ENCODE measurements at regions not wholly inside any gene's neighbourhood (a gene's known extent, or its start where the extent isn't known, plus 50 kb on each side); places are given as distances from the start of the nearest gene placed in this dataset.

GRCh38 chr4:24114919-24115500 is 225.2 kb upstream of the PPARGC1A start:
- TF ChIP-seq CTCF (conservative IDR thresholded peaks at IDR 0.05; ENCODE audit: low read depth, low read length) (no peak), EZH2phosphoT487 (IDR thresholded peaks at IDR 0.05; ENCODE audit: borderline replicate concordance, low read length) (no peak)
